ENCODE measurements at regions not wholly inside any gene's neighbourhood (a gene's known extent, or its start where the extent isn't known, plus 50 kb on each side); places are given as distances from the start of the nearest gene placed in this dataset.

- no peaks in the 10 kb centered on the region for H3K9me3 ChIP-seq (ENCODE audit: control insufficient read depth in 2 of 2, insufficient read depth in 1 of 2, low read length in 1 of 2)
- H3K36me3 ChIP-seq (ENCODE audit: control insufficient read depth in 2 of 2, insufficient read depth in 2 of 2, low read length in 1 of 2) = no peaks in the 10 kb centered on the region
- no peaks in the 10 kb centered on the region for H3K4me1 ChIP-seq (ENCODE audit: control insufficient read depth in 2 of 2, insufficient read depth in 2 of 2, low read length in 2 of 2)
- no peak for DNase-seq (ENCODE audit: low read depth in 6 of 9, low spot score in 9 of 9)
- peaks cover 0 to 3% of the 10 kb centered on the region in 2 donors for H3K27me3 ChIP-seq (ENCODE audit: control insufficient read depth in 2 of 2, insufficient read depth in 1 of 2, low read length in 1 of 2)
- no peak overlapping the region for H3K27ac ChIP-seq (ENCODE audit: low read depth in 1 of 2, low read length in 1 of 2)
- H3K4me3 ChIP-seq (ENCODE audit: low read length in 2 of 2) = no peak overlapping the region
- 76% methylated on average over 5 of the region's 5 CpGs for WGBS
These were observed 59.8 kb downstream of the SOX11 start for GRCh38 chr2:5751873-5752482.

- Histone ChIP-seq H3K27ac (ENCODE audit: low read depth in 1 of 2, low read length in 1 of 2) (no peak overlapping the region), H3K36me3 (ENCODE audit: control insufficient read depth in 2 of 2, insufficient read depth in 2 of 2, low read length in 1 of 2) (no peaks in the 10 kb centered on the region), H3K27me3 (ENCODE audit: control insufficient read depth in 2 of 2, insufficient read depth in 1 of 2, low read length in 1 of 2) (peaks cover 0 to 3% of the 10 kb centered on the region in 2 donors), H3K4me3 (ENCODE audit: low read length in 2 of 2) (no peak overlapping the region), H3K4me1 (ENCODE audit: control insufficient read depth in 2 of 2, insufficient read depth in 2 of 2, low read length in 2 of 2) (no peaks in the 10 kb centered on the region), H3K9me3 (ENCODE audit: control insufficient read depth in 2 of 2, insufficient read depth in 1 of 2, low read length in 1 of 2) (no peaks in the 10 kb centered on the region)
- DNase-seq (ENCODE audit: low read depth in 6 of 9, low spot score in 9 of 9) = no peak
- 72% methylated on average over 15 of the region's 15 CpGs for WGBS
These were observed 64.1 kb downstream of the SOX11 start for GRCh38 chr2:5756272-5756671.

- Histone ChIP-seq H3K4me1 (ENCODE audit: control insufficient read depth in 2 of 2, insufficient read depth in 2 of 2, low read length in 2 of 2) (no peaks in the 10 kb centered on the region), H3K36me3 (ENCODE audit: control insufficient read depth in 2 of 2, insufficient read depth in 2 of 2, low read length in 1 of 2) (no peaks in the 10 kb centered on the region), H3K4me3 (ENCODE audit: low read length in 2 of 2) (no peak overlapping the region), H3K9me3 (ENCODE audit: control insufficient read depth in 2 of 2, insufficient read depth in 1 of 2, low read length in 1 of 2) (no peaks in the 10 kb centered on the region), H3K27ac (ENCODE audit: low read depth in 1 of 2, low read length in 1 of 2) (no peak overlapping the region), H3K27me3 (ENCODE audit: control insufficient read depth in 2 of 2, insufficient read depth in 1 of 2, low read length in 1 of 2) (peaks cover 0 to 3% of the 10 kb centered on the region in 2 donors)
- DNase-seq (ENCODE audit: low read depth in 6 of 9, low spot score in 9 of 9) = no peak
- 93% methylated on average over 5 of the region's 5 CpGs for WGBS
These were observed 66.2 kb downstream of the SOX11 start for GRCh38 chr2:5758346-5758745.

GRCh38 chr2:5759949-5760348, 67.8 kb downstream of the SOX11 start:
- H3K4me1 ChIP-seq (ENCODE audit: control insufficient read depth in 2 of 2, insufficient read depth in 2 of 2, low read length in 2 of 2) = no peaks in the 10 kb centered on the region
- WGBS = 90% methylated on average over 3 of the region's 3 CpGs
- no peak overlapping the region for H3K27ac ChIP-seq (ENCODE audit: low read depth in 1 of 2, low read length in 1 of 2)
- H3K9me3 ChIP-seq (ENCODE audit: control insufficient read depth in 2 of 2, insufficient read depth in 1 of 2, low read length in 1 of 2) = no peaks in the 10 kb centered on the region
- H3K27me3 ChIP-seq (ENCODE audit: control insufficient read depth in 2 of 2, insufficient read depth in 1 of 2, low read length in 1 of 2) = peaks cover 0 to 3% of the 10 kb centered on the region in 2 donors
- no peak overlapping the region for H3K4me3 ChIP-seq (ENCODE audit: low read length in 2 of 2)
- DNase-seq (ENCODE audit: low read depth in 6 of 9, low spot score in 9 of 9) = no peak
- H3K36me3 ChIP-seq (ENCODE audit: control insufficient read depth in 2 of 2, insufficient read depth in 2 of 2, low read length in 1 of 2) = no peaks in the 10 kb centered on the region

GRCh38 chr2:5763531-5763930, 71.3 kb downstream of the SOX11 start:
- 93% methylated on average over 3 of the region's 3 CpGs for WGBS

GRCh38 chr2:5764041-5764440, 71.9 kb downstream of the SOX11 start:
- Histone ChIP-seq H3K36me3 (ENCODE audit: control insufficient read depth in 2 of 2, insufficient read depth in 2 of 2, low read length in 1 of 2) (no peaks in the 10 kb centered on the region), H3K9me3 (ENCODE audit: control insufficient read depth in 2 of 2, insufficient read depth in 1 of 2, low read length in 1 of 2) (no peaks in the 10 kb centered on the region), H3K27me3 (ENCODE audit: control insufficient read depth in 2 of 2, insufficient read depth in 1 of 2, low read length in 1 of 2) (no peaks in the 10 kb centered on the region), H3K27ac (ENCODE audit: low read depth in 1 of 2, low read length in 1 of 2) (no peak overlapping the region), H3K4me3 (ENCODE audit: low read length in 2 of 2) (no peak overlapping the region), H3K4me1 (ENCODE audit: control insufficient read depth in 2 of 2, insufficient read depth in 2 of 2, low read length in 2 of 2) (no peaks in the 10 kb centered on the region)
- no peak for DNase-seq (ENCODE audit: low read depth in 6 of 9, low spot score in 9 of 9)
- 91% methylated on average over 5 of the region's 5 CpGs for WGBS

More at GRCh38 chr2:5763531-5763930, 71.3 kb downstream of the SOX11 start:
- DNase-seq (ENCODE audit: low read depth in 6 of 9, low spot score in 9 of 9) = no peak
- Histone ChIP-seq H3K27me3 (ENCODE audit: control insufficient read depth in 2 of 2, insufficient read depth in 1 of 2, low read length in 1 of 2) (no peaks in the 10 kb centered on the region), H3K27ac (ENCODE audit: low read depth in 1 of 2, low read length in 1 of 2) (no peak overlapping the region), H3K4me1 (ENCODE audit: control insufficient read depth in 2 of 2, insufficient read depth in 2 of 2, low read length in 2 of 2) (no peaks in the 10 kb centered on the region), H3K9me3 (ENCODE audit: control insufficient read depth in 2 of 2, insufficient read depth in 1 of 2, low read length in 1 of 2) (no peaks in the 10 kb centered on the region), H3K4me3 (ENCODE audit: low read length in 2 of 2) (no peak overlapping the region), H3K36me3 (ENCODE audit: control insufficient read depth in 2 of 2, insufficient read depth in 2 of 2, low read length in 1 of 2) (no peaks in the 10 kb centered on the region)

- Histone ChIP-seq H3K27me3 (ENCODE audit: control insufficient read depth in 2 of 2, insufficient read depth in 1 of 2, low read length in 1 of 2) (no peaks in the 10 kb centered on the region), H3K27ac (ENCODE audit: low read depth in 1 of 2, low read length in 1 of 2) (no peak overlapping the region), H3K9me3 (ENCODE audit: control insufficient read depth in 2 of 2, insufficient read depth in 1 of 2, low read length in 1 of 2) (no peaks in the 10 kb centered on the region), H3K36me3 (ENCODE audit: control insufficient read depth in 2 of 2, insufficient read depth in 2 of 2, low read length in 1 of 2) (no peaks in the 10 kb centered on the region), H3K4me3 (ENCODE audit: low read length in 2 of 2) (no peak overlapping the region), H3K4me1 (ENCODE audit: control insufficient read depth in 2 of 2, insufficient read depth in 2 of 2, low read length in 2 of 2) (no peaks in the 10 kb centered on the region)
- WGBS = 71% methylated on average over 2 of the region's 2 CpGs
- DNase-seq (ENCODE audit: low read depth in 6 of 9, low spot score in 9 of 9) = no peak
These were observed 73.9 kb downstream of the SOX11 start for GRCh38 chr2:5766056-5766455.

GRCh38 chr2:5766561-5766960, 74.4 kb downstream of the SOX11 start:
- H3K27me3 ChIP-seq (ENCODE audit: control insufficient read depth in 2 of 2, insufficient read depth in 1 of 2, low read length in 1 of 2) = no peaks in the 10 kb centered on the region
- H3K27ac ChIP-seq (ENCODE audit: low read depth in 1 of 2, low read length in 1 of 2) = no peak overlapping the region
- no peak overlapping the region for H3K4me3 ChIP-seq (ENCODE audit: low read length in 2 of 2)
- H3K4me1 ChIP-seq (ENCODE audit: control insufficient read depth in 2 of 2, insufficient read depth in 2 of 2, low read length in 2 of 2) = no peaks in the 10 kb centered on the region
- no peaks in the 10 kb centered on the region for H3K9me3 ChIP-seq (ENCODE audit: control insufficient read depth in 2 of 2, insufficient read depth in 1 of 2, low read length in 1 of 2)
- WGBS = 77% methylated on average over 2 of the region's 2 CpGs
- DNase-seq (ENCODE audit: low read depth in 6 of 9, low spot score in 9 of 9) = no peak
- no peaks in the 10 kb centered on the region for H3K36me3 ChIP-seq (ENCODE audit: control insufficient read depth in 2 of 2, insufficient read depth in 2 of 2, low read length in 1 of 2)

- WGBS = 72% methylated on average over 4 of the region's 4 CpGs
- no peak for DNase-seq (ENCODE audit: low read depth in 6 of 9, low spot score in 9 of 9)
- no peaks in the 10 kb centered on the region for H3K4me1 ChIP-seq (ENCODE audit: control insufficient read depth in 2 of 2, insufficient read depth in 2 of 2, low read length in 2 of 2)
These were observed 84.9 kb downstream of the SOX11 start for GRCh38 chr2:5777131-5777535.

More at GRCh38 chr2:5777131-5777535, 84.9 kb downstream of the SOX11 start:
- Histone ChIP-seq H3K4me3 (ENCODE audit: low read length in 2 of 2) (no peak overlapping the region), H3K36me3 (ENCODE audit: control insufficient read depth in 2 of 2, insufficient read depth in 2 of 2, low read length in 1 of 2) (no peaks in the 10 kb centered on the region), H3K27me3 (ENCODE audit: control insufficient read depth in 2 of 2, insufficient read depth in 1 of 2, low read length in 1 of 2) (no peaks in the 10 kb centered on the region), H3K9me3 (ENCODE audit: control insufficient read depth in 2 of 2, insufficient read depth in 1 of 2, low read length in 1 of 2) (peaks cover 0 to 4% of the 10 kb centered on the region in 2 donors), H3K27ac (ENCODE audit: low read depth in 1 of 2, low read length in 1 of 2) (no peak overlapping the region)
